ENCODE measurements at regions not wholly inside any gene's neighbourhood (a gene's known extent, or its start where the extent isn't known, plus 50 kb on each side); places are given as distances from the start of the nearest gene placed in this dataset.

DNA sequence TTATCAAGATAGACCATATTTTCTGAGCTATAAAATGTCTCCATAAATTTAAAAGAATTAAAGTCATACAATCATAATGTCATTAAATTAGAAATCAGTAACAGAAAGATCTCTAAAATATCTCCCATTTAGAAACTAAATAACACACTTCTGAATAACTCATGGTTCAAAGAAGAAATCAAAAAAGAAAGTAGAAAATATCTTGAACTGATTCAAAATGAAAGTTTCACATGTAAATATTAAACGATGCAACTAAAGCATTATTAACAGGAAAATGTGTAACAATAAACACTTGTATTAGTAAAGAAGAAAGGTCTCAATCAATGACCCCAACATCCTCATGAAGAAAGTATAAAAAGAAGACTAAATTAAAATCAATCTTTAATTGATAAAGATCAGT, 50.5 kb upstream of the PZP start:
- intact Hi-C loops (cut with DNase I; ENCODE audit: low total_unique reads): no loop called here
- H3K4me3 ChIP-seq: no peak overlapping the region
- H3K36me3 ChIP-seq: no peaks in the 10 kb centered on the region
- H3K4me1 ChIP-seq: no peaks in the 10 kb centered on the region
- DNase-seq: no peak
- no peaks in the 10 kb centered on the region for H3K27me3 ChIP-seq
- H3K9me3 ChIP-seq: no peaks in the 10 kb centered on the region
- no peak overlapping the region for H3K27ac ChIP-seq
- TF ChIP-seq, protein P1, sequence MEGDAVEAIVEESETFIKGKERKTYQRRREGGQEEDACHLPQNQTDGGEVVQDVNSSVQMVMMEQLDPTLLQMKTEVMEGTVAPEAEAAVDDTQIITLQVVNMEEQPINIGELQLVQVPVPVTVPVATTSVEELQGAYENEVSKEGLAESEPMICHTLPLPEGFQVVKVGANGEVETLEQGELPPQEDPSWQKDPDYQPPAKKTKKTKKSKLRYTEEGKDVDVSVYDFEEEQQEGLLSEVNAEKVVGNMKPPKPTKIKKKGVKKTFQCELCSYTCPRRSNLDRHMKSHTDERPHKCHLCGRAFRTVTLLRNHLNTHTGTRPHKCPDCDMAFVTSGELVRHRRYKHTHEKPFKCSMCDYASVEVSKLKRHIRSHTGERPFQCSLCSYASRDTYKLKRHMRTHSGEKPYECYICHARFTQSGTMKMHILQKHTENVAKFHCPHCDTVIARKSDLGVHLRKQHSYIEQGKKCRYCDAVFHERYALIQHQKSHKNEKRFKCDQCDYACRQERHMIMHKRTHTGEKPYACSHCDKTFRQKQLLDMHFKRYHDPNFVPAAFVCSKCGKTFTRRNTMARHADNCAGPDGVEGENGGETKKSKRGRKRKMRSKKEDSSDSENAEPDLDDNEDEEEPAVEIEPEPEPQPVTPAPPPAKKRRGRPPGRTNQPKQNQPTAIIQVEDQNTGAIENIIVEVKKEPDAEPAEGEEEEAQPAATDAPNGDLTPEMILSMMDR (IDR thresholded peaks at IDR 0.05): no peak
